ENCODE measurements at regions not wholly inside any gene's neighbourhood (a gene's known extent, or its start where the extent isn't known, plus 50 kb on each side); places are given as distances from the start of the nearest gene placed in this dataset.
A peak's percentile ranks its signal among the peaks of the same experiment; 100 is the strongest.

GRCh38 chr3:24639061-24639460, 144.4 kb upstream of the THRB start:
- Histone ChIP-seq H3K4me1 (replicated peaks; ENCODE audit: insufficient read depth) (no peaks in the 10 kb centered on the region), H4K20me1 (ENCODE audit: insufficient read depth) (no peaks in the 10 kb centered on the region), H3K9me3 (ENCODE audit: insufficient read depth, low read depth) (no peaks in the 10 kb centered on the region; the same call in 1 of the 2 replicates), H3F3A (ENCODE audit: insufficient read depth, low read depth) (no peaks in the 10 kb centered on the region), H3K36me3 (ENCODE audit: low read depth) (no peaks in the 10 kb centered on the region), H3K9me2 (ENCODE audit: insufficient read depth) (no peaks in the 10 kb centered on the region), H3K27ac (no peak overlapping the region), H3K27me3 (ENCODE audit: insufficient read depth, low read depth) (no peaks in the 10 kb centered on the region), H3K4me2 (no peak overlapping the region), H3K79me2 (ENCODE audit: low read depth) (no peaks in the 10 kb centered on the region), H2AFZ (no peak overlapping the region), H3K4me3 (no peak overlapping the region)
- intact Hi-C loops (cut with micrococcal nuclease; ENCODE audit: unreplicated experiment), result no loop called here
- no TSS peak for BruUV-seq (replicated peaks)
- POLR2A ChIA-PET (ENCODE audit: unreplicated experiment), result no interaction called here
- CTCF ChIA-PET, result no interaction called here
- DNase-seq, result no peak
- no peak for TF ChIP-seq CTCF (conservative IDR thresholded peaks at IDR 0.05)
- TF ChIP-seq EZH2 (IDR thresholded peaks at IDR 0.05; ENCODE audit: low read depth), result no peak

- H4K20me1 ChIP-seq (ENCODE audit: insufficient read depth), result no peaks in the 10 kb centered on the region
- H3K9me2 ChIP-seq (ENCODE audit: insufficient read depth), result no peaks in the 10 kb centered on the region
- no peaks in the 10 kb centered on the region for H3K27me3 ChIP-seq (ENCODE audit: insufficient read depth, low read depth)
- intact Hi-C loops (cut with micrococcal nuclease; ENCODE audit: unreplicated experiment), result loop anchor here (1.0 to 5.0 kb wide), 7 partner anchors 38 to 640 kb away; partner anchors contain the start of gene THRB
- H3K9me3 ChIP-seq (ENCODE audit: insufficient read depth, low read depth), result no peaks in the 10 kb centered on the region; the same call in 1 of the 2 replicates
- no peaks in the 10 kb centered on the region for H3K4me1 ChIP-seq (replicated peaks; ENCODE audit: insufficient read depth)
- no peaks in the 10 kb centered on the region for H3K79me2 ChIP-seq (ENCODE audit: low read depth)
- H3K4me3 ChIP-seq, result no peak overlapping the region
- H3F3A ChIP-seq (ENCODE audit: insufficient read depth, low read depth), result no peaks in the 10 kb centered on the region
- CTCF ChIA-PET, result no interaction called here
- no peak overlapping the region for H3K4me2 ChIP-seq
- H3K36me3 ChIP-seq (ENCODE audit: low read depth), result no peaks in the 10 kb centered on the region
- POLR2A ChIA-PET (ENCODE audit: unreplicated experiment), result no interaction called here
- TF ChIP-seq CTCF (conservative IDR thresholded peaks at IDR 0.05), result no peak
- TF ChIP-seq EZH2 (IDR thresholded peaks at IDR 0.05; ENCODE audit: low read depth), result no peak
- BruUV-seq (replicated peaks), result no TSS peak
- no peak overlapping the region for H2AFZ ChIP-seq
- no peak for DNase-seq
- H3K27ac ChIP-seq, result no peak overlapping the region
Measured at GRCh38 chr3:24639481-24640329, 145.1 kb upstream of the THRB start.

DNA sequence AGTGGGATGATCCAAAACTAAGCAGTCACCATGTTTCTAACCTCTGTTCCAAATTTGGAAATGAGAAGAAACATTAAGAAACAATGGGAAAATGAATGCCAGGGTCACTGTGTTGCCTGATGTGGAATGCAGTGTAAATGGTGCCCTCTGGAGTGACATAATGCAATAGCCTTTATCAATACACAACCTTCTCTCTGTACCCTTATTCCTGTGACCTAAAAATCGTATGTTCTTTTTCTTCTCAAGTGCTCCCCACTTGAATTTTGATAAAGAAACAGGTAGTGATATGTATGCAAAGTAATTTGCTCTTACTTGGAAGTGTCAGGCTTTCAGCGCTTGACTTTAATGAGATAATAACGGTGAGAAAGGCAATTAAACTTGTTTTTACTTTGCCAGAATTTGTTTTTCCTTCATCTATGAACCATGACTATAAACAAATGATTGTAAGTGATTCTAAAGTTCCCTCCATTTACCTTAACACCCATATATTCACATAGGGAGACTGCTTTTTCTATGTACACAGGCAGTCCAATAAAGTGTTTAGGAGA, 145.8 kb upstream of the THRB start:
- Histone ChIP-seq H3K4me3 (no peak overlapping the region), H3K27me3 (ENCODE audit: insufficient read depth, low read depth) (no peaks in the 10 kb centered on the region), H3K79me2 (ENCODE audit: low read depth) (no peaks in the 10 kb centered on the region), H3K36me3 (ENCODE audit: low read depth) (no peaks in the 10 kb centered on the region), H2AFZ (no peak overlapping the region), H3K9me3 (ENCODE audit: insufficient read depth, low read depth) (no peaks in the 10 kb centered on the region; the same call in 1 of the 2 replicates), H3F3A (ENCODE audit: insufficient read depth, low read depth) (no peaks in the 10 kb centered on the region), H3K9me2 (ENCODE audit: insufficient read depth) (no peaks in the 10 kb centered on the region), H4K20me1 (ENCODE audit: insufficient read depth) (no peaks in the 10 kb centered on the region), H3K27ac (no peak overlapping the region), H3K4me1 (replicated peaks; ENCODE audit: insufficient read depth) (no peaks in the 10 kb centered on the region), H3K4me2 (no peak overlapping the region)
- ChIA-PET CTCF (no interaction called here), POLR2A (ENCODE audit: unreplicated experiment) (interaction anchor here (0.5 kb wide), 1 partner anchor 891 kb away, joined by 3 read pairs; no protein-coding TSS in a partner anchor)
- DNase-seq, result peak in 1 of 2 experiments; percentile 6
- intact Hi-C loops (cut with micrococcal nuclease; ENCODE audit: unreplicated experiment), result loop anchor here (1.0 to 5.0 kb wide), 7 partner anchors 37 to 641 kb away; partner anchors contain the start of gene THRB
- peak; percentile 65 for TF ChIP-seq CTCF (conservative IDR thresholded peaks at IDR 0.05)
- TF ChIP-seq EZH2 (IDR thresholded peaks at IDR 0.05; ENCODE audit: low read depth), result no peak
- BruUV-seq (replicated peaks), result no TSS peak

All from PC-9 (cell line).